AG04450 (cell line): ENCODE measurements at regions not wholly inside any gene's neighbourhood (a gene's known extent, or its start where the extent isn't known, plus 50 kb on each side); places are given as distances from the start of the nearest gene placed in this dataset.

Experiments used
- CTCF ChIA-PET: fragments of 300-600, 350-600 bp; formaldehyde crosslinking; extraction: SDS; loops from one replicate; lab custom pipeline; 2022; ENCODE audit warnings: antibody characterized with exemption, inconsistent platforms; lab: Charles Lee
- POLR2A ChIA-PET: fragments of 350-600 bp; formaldehyde crosslinking; extraction: SDS; loops from one replicate; lab custom pipeline; 2021; ENCODE audit warnings: antibody characterized with exemption, inconsistent platforms; lab: Yijun Ruan, JAX
- DNase-seq: peaks from one replicate; pipeline ENCODE4 v3.0.0-alpha.2; 2011; ENCODE audit warnings: low read depth, low spot score
- H3K27ac ChIP-seq: one replicate; pipeline ENCODE4 v1.5.1; 2012; ENCODE audit warnings: low read depth, low read length, control low read depth
- H3K27me3 ChIP-seq: one replicate; pipeline ENCODE4 v1.6.0; 2012; ENCODE audit warnings: low read length; ENCODE audit not compliant: control insufficient read depth, insufficient read depth
- H3K4me3 ChIP-seq: 2 replicates; pipeline ENCODE4 v1.5.1; 2011; ENCODE audit warnings: mild to moderate bottlenecking, low read depth, low read length, control low read depth
- H3K9me3 ChIP-seq: 2 replicates; pipeline ENCODE4 v1.5.1; 2012; ENCODE audit warnings: low read length; ENCODE audit not compliant: control insufficient read depth, insufficient read depth
- TF ChIP-seq, protein P1 (sequence below): IDR thresholded peaks from 2 replicates; pipeline ENCODE4 v1.5.1; 2011; ENCODE audit warnings: low read depth, low read length, control low read depth, inconsistent platforms

DNA sequence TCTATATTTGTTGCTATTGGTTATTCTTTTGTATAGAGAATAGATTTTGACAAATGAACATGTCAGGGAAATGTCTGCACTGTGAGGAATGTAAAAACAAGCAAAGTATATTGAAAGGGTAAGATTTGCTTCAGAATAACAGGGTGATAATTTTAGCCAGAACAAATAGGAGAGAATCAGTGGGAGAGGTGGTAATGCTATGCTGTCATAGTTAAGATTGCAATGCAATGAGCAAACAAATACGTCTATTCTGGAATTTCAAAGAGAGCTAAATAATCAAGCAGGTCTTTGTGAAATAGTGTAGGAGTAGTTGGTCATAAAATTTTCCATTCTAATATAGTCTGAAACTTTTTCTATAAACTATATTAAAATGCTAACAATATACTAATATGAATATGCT, 1478.4 kb downstream of the TECRL start:
- TF ChIP-seq, protein P1, sequence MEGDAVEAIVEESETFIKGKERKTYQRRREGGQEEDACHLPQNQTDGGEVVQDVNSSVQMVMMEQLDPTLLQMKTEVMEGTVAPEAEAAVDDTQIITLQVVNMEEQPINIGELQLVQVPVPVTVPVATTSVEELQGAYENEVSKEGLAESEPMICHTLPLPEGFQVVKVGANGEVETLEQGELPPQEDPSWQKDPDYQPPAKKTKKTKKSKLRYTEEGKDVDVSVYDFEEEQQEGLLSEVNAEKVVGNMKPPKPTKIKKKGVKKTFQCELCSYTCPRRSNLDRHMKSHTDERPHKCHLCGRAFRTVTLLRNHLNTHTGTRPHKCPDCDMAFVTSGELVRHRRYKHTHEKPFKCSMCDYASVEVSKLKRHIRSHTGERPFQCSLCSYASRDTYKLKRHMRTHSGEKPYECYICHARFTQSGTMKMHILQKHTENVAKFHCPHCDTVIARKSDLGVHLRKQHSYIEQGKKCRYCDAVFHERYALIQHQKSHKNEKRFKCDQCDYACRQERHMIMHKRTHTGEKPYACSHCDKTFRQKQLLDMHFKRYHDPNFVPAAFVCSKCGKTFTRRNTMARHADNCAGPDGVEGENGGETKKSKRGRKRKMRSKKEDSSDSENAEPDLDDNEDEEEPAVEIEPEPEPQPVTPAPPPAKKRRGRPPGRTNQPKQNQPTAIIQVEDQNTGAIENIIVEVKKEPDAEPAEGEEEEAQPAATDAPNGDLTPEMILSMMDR: no peak
- Histone ChIP-seq H3K27me3 (no peaks in the 10 kb centered on the region), H3K9me3 (peaks cover 2% of the 10 kb centered on the region), H3K27ac (no peak overlapping the region), H3K4me3 (no peak overlapping the region)
- no peak for DNase-seq
- CTCF ChIA-PET: no interaction called here
- POLR2A ChIA-PET: no interaction called here

DNA sequence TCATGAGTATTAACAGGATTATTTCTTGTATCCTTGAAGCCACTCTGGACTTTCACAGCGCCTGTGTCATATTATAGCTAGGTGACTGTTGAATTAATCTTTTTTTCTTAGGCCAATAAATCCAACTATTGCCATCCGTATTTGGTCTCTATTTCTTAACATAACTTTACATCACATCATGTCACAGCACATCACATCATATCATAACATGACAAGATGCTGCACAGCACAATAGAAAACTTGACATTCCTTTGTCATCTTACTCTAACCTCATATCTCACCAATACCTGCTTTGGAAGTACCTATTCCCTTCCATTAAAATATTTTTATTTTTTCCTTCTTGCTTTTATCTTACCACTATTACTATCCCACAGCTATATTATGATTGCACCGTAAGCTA, 1480.8 kb downstream of the TECRL start:
- no peaks in the 10 kb centered on the region for H3K9me3 ChIP-seq
- ChIA-PET CTCF (no interaction called here), POLR2A (no interaction called here)
- H3K27ac ChIP-seq: no peak overlapping the region
- DNase-seq: no peak
- no peak overlapping the region for H3K4me3 ChIP-seq
- H3K27me3 ChIP-seq: no peaks in the 10 kb centered on the region
- TF ChIP-seq, protein P1: no peak

DNA sequence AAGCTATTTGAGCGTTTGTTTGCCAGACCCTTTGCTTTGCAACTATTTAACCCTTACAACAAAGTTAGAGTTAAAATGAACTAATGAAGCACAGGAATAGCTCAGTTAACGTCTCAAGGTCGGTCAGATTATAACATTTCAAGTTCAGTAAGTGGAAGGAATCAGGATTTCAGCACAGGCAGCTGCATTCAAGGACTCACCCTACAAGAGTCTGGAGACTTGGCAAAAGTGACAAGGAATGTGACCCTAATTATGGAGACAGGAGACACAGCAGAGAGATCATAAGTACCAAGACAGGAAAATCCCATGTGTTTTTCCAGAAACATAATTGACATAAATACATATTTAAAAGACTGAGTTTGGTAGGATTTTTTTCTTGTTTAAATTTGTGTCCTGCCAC, 1481.7 kb downstream of the TECRL start:
- H3K9me3 ChIP-seq: no peaks in the 10 kb centered on the region
- ChIA-PET POLR2A (no interaction called here), CTCF (no interaction called here)
- DNase-seq: no peak
- no peaks in the 10 kb centered on the region for H3K27me3 ChIP-seq
- TF ChIP-seq, protein P1: no peak
- no peak overlapping the region for H3K4me3 ChIP-seq
- H3K27ac ChIP-seq: no peak overlapping the region

DNA sequence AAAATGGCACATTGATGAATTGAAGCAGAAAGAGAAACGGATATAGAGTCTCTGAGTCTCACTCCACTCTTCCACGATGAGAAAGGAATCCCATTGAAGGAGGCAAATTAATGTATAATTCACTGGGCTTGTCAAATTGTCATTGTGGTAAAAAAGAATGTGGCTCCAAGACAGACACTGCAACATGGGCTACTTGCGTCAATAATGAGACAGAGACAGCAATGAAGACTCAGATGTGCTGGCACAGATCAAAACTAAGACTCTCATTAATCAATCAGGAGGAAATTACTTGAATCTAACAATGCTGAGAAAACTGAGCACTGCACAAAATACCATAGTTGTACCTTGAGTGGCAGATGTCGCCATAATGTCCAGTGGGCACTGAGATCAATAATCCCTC, 1485.5 kb downstream of the TECRL start:
- no peak overlapping the region for H3K27ac ChIP-seq
- TF ChIP-seq, protein P1: no peak
- H3K27me3 ChIP-seq: no peaks in the 10 kb centered on the region
- ChIA-PET POLR2A (no interaction called here), CTCF (no interaction called here)
- H3K9me3 ChIP-seq: peaks cover 2% of the 10 kb centered on the region; the same call in 1 of the 2 replicates
- H3K4me3 ChIP-seq: no peak overlapping the region
- no peak for DNase-seq

DNA sequence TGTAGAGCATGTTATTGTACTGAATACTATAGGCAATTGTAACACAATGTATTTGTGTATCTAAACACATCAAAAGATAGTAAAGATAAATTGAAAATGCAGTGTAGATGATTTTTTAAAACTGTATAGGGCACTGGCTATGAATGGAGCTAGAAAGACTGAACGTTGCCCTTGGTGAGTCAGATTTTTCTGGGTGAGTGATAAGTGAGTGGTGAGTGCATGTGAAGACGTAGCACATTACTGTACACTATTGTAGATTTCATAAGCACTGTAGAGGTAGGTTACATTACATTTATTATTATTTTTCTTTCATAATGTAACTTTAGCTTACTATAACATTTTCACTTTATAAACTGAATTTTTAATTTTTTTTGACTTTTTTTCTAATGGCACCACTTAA, 1491.6 kb downstream of the TECRL start:
- Histone ChIP-seq H3K9me3 (peaks cover 2% of the 10 kb centered on the region; the same call in 1 of the 2 replicates), H3K27ac (no peak overlapping the region), H3K27me3 (no peaks in the 10 kb centered on the region), H3K4me3 (no peak overlapping the region)
- ChIA-PET POLR2A (no interaction called here), CTCF (no interaction called here)
- TF ChIP-seq, protein P1: no peak
- DNase-seq: no peak
